Small intestine (tissue), 7 donors: ENCODE measurements at regions not wholly inside any gene's neighbourhood (a gene's known extent, or its start where the extent isn't known, plus 50 kb on each side); places are given as distances from the start of the nearest gene placed in this dataset.
"Not testable (repeated sequence)": the region's sequence is repeated elsewhere in the genome, so short reads cannot be mapped to it uniquely, and the experiment has no call there.

ENCODE experiments used
- DNase-seq, 2 donors: peaks; one replicate each; pipeline versions ENCODE4 v3.0.0 to v3.0.0-alpha.2; 2013
- FAIRE-seq: peaks from 2 replicates; lab custom pipeline; 2012; peaks lifted over from hg19 to GRCh38; lab: Jason Lieb, UNC
- H3K27ac ChIP-seq, 3 donors: one replicate each; pipeline ENCODE4 v1.5.1; 2013; ENCODE audit warnings: low read length in 2 of 3, mild to moderate bottlenecking in 2 of 3, control low read depth in 1 of 3, inconsistent platforms in 1 of 3, low read depth in 1 of 3, moderate library complexity in 1 of 3
- H3K27me3 ChIP-seq, 3 donors: one replicate each; pipeline ENCODE4 v1.6.1; 2013; ENCODE audit warnings: low read length in 3 of 3, inconsistent platforms in 1 of 3; ENCODE audit not compliant: control insufficient read depth in 3 of 3, insufficient read depth in 3 of 3
- H3K36me3 ChIP-seq, 3 donors: one replicate each; pipeline ENCODE4 v1.6.1; 2013; ENCODE audit warnings: low read length in 3 of 3, inconsistent platforms in 1 of 3, low read depth in 1 of 3, mild to moderate bottlenecking in 1 of 3, moderate library complexity in 1 of 3; ENCODE audit not compliant: control insufficient read depth in 3 of 3, insufficient read depth in 2 of 3
- H3K4me1 ChIP-seq, 3 donors: one replicate each; pipeline ENCODE4 v1.6.1; 2013; ENCODE audit warnings: low read length in 2 of 3, inconsistent platforms in 1 of 3, low read depth in 1 of 3, mild to moderate bottlenecking in 1 of 3, moderate library complexity in 1 of 3; ENCODE audit not compliant: control insufficient read depth in 3 of 3, insufficient read depth in 2 of 3
- H3K4me3 ChIP-seq, 3 donors: one replicate each; pipeline ENCODE4 v1.5.1; 2013; ENCODE audit warnings: low read length in 3 of 3, control low read depth in 1 of 3, inconsistent platforms in 1 of 3, low read depth in 1 of 3, mild to moderate bottlenecking in 1 of 3, moderate library complexity in 1 of 3
- H3K9me3 ChIP-seq, 2 donors: one replicate each; pipeline ENCODE4 v1.6.1; 2013; ENCODE audit warnings: low read depth in 1 of 2, low read length in 1 of 2; ENCODE audit not compliant: control insufficient read depth in 2 of 2, insufficient read depth in 1 of 2
- WGBS, 3 donors: extraction: QIAGEN DNeasy Blood & Tissue Kit; methylation state at CpG; one replicate each; pipeline ENCODE4 v1.1.7; 2013; 5-methylcytosine and 5-hydroxymethylcytosine counted together
- donor health status: healthy with polysubstance abuse.
- donor health status: control.
- donor health status: control.
- donor health status: Bipolar disorder and iron deficiency.
- donor health status: healthy.

- Histone ChIP-seq H3K9me3 (no peaks in the 10 kb centered on the region), H3K36me3 (no peaks in the 10 kb centered on the region), H3K4me1 (no peaks in the 10 kb centered on the region), H3K27me3 (no peaks in the 10 kb centered on the region), H3K27ac (no peak overlapping the region), H3K4me3 (no peak overlapping the region)
- no peak for DNase-seq
- WGBS, 3 donors = 86 to 89% (median 86%) methylated on average over 12 of the region's 12 CpGs
- no peak for FAIRE-seq
Observed at GRCh38 chr10:57336341-57336740, 931.4 kb downstream of the IPMK start.

- Histone ChIP-seq H3K27me3 (no peaks in the 10 kb centered on the region), H3K9me3 (no peaks in the 10 kb centered on the region), H3K4me1 (no peaks in the 10 kb centered on the region), H3K27ac (no peak overlapping the region), H3K36me3 (no peaks in the 10 kb centered on the region), H3K4me3 (no peak overlapping the region)
- no peak for FAIRE-seq
- DNase-seq = no peak
- WGBS, 3 donors = 63 to 72% (median 64%) methylated on average over 4 of the region's 4 CpGs
Observed at GRCh38 chr10:57334523-57334922, 933.2 kb downstream of the IPMK start.

GRCh38 chr10:57333880-57334279 is 933.8 kb downstream of the IPMK start:
- DNase-seq (no peak), FAIRE-seq (no peak)
- Histone ChIP-seq H3K4me1 (no peaks in the 10 kb centered on the region), H3K36me3 (no peaks in the 10 kb centered on the region), H3K4me3 (no peak overlapping the region), H3K27me3 (no peaks in the 10 kb centered on the region), H3K9me3 (no peaks in the 10 kb centered on the region), H3K27ac (no peak overlapping the region)
- WGBS, 3 donors = 65 to 73% (median 65%) methylated on average over 2 of the region's 2 CpGs

GRCh38 chr10:57321400-57321854 is 946.3 kb downstream of the IPMK start:
- WGBS, 3 donors = 93 to 96% (median 94%) methylated on average over 21 to 29 of the region's 29 CpGs
- DNase-seq, H3K9me3 ChIP-seq, H3K36me3 ChIP-seq, H3K27me3 ChIP-seq, H3K4me3 ChIP-seq, H3K4me1 ChIP-seq, FAIRE-seq, H3K27ac ChIP-seq: not testable (repeated sequence)

GRCh38 chr10:57320416-57320815 is 947.3 kb downstream of the IPMK start:
- 57 to 76% (median 60%) methylated on average over 3 of the region's 3 CpGs for WGBS, 3 donors
- Histone ChIP-seq H3K9me3 (no peaks in the 10 kb centered on the region), H3K36me3 (no peaks in the 10 kb centered on the region), H3K4me3 (no peak overlapping the region), H3K27me3 (no peaks in the 10 kb centered on the region), H3K27ac (no peak overlapping the region), H3K4me1 (no peaks in the 10 kb centered on the region)
- no peak for DNase-seq
- no peak for FAIRE-seq

GRCh38 chr10:57314046-57314445 is 953.0 kb upstream of the ZWINT start:
- Histone ChIP-seq H3K4me1 (no peaks in the 10 kb centered on the region), H3K27ac (no peak overlapping the region), H3K4me3 (no peak overlapping the region), H3K27me3 (no peaks in the 10 kb centered on the region), H3K36me3 (no peaks in the 10 kb centered on the region), H3K9me3 (no peaks in the 10 kb centered on the region)
- FAIRE-seq (no peak), DNase-seq (no peak)

- no peak overlapping the region for H3K27ac ChIP-seq
- no peaks in the 10 kb centered on the region for H3K27me3 ChIP-seq
- WGBS, 3 donors = 58 to 63% (median 59%) methylated on average over 3 of the region's 3 CpGs
- no peaks in the 10 kb centered on the region for H3K9me3 ChIP-seq
- H3K4me3 ChIP-seq = no peak overlapping the region
- no peak for FAIRE-seq
- no peak for DNase-seq
- H3K36me3 ChIP-seq = no peaks in the 10 kb centered on the region
- no peaks in the 10 kb centered on the region for H3K4me1 ChIP-seq
Observed at GRCh38 chr10:57303566-57303965, 942.5 kb upstream of the ZWINT start.

GRCh38 chr10:57300718-57301117 is 939.7 kb upstream of the ZWINT start:
- WGBS, 3 donors = 71 to 84% (median 76%) methylated on average over 3 of the region's 3 CpGs
- Histone ChIP-seq H3K4me1 (no peaks in the 10 kb centered on the region), H3K27me3 (no peaks in the 10 kb centered on the region), H3K36me3 (no peaks in the 10 kb centered on the region), H3K9me3 (no peaks in the 10 kb centered on the region), H3K27ac (no peak overlapping the region), H3K4me3 (no peak overlapping the region)
- FAIRE-seq = peak; percentile 10
- no peak for DNase-seq

- Histone ChIP-seq H3K27me3 (no peaks in the 10 kb centered on the region), H3K4me1 (no peaks in the 10 kb centered on the region), H3K9me3 (no peaks in the 10 kb centered on the region), H3K36me3 (no peaks in the 10 kb centered on the region), H3K4me3 (no peak overlapping the region), H3K27ac (no peak overlapping the region)
- DNase-seq (no peak), FAIRE-seq (no peak)
- WGBS, 3 donors = 83 to 89% (median 83%) methylated on average over 1 of the region's 1 CpG
Observed at GRCh38 chr10:57294698-57295097, 933.6 kb upstream of the ZWINT start.
